HG03139 (cell line): ENCODE measurements at regions not wholly inside any gene's neighbourhood (a gene's known extent, or its start where the extent isn't known, plus 50 kb on each side); places are given as distances from the start of the nearest gene placed in this dataset.

Experiments
- ATAC-seq: cut with Tn5 transposase; IDR thresholded peaks from one replicate; pipeline ENCODE4 v1.9.1; 2021; ENCODE audit not compliant: unreplicated experiment

GRCh38 chr6:126738146-126738545, 380.3 kb upstream of the RSPO3 start:
- ATAC-seq = no peak

GRCh38 chr6:126738641-126739040, 379.8 kb upstream of the RSPO3 start:
- no peak for ATAC-seq

DNA sequence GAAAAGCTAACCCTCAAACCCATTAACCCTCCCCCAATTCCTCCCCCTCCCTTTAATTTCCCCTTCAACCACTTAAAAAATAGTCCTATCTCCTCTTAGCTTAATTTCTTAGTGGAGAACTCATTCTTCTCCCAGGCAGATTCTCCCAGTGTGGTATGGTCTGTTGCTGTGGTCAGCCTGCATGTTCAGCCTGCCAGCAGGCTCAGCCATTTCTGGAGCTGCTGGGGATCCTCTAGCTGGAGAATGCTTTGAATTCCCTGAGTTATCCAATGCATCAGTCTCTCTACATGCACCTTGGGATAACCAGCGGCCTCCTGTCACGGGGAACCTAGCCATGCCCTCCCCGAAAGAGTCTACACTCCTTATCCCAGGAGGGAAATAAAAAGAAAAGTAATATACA, 375.4 kb upstream of the RSPO3 start:
- no peak for ATAC-seq

DNA sequence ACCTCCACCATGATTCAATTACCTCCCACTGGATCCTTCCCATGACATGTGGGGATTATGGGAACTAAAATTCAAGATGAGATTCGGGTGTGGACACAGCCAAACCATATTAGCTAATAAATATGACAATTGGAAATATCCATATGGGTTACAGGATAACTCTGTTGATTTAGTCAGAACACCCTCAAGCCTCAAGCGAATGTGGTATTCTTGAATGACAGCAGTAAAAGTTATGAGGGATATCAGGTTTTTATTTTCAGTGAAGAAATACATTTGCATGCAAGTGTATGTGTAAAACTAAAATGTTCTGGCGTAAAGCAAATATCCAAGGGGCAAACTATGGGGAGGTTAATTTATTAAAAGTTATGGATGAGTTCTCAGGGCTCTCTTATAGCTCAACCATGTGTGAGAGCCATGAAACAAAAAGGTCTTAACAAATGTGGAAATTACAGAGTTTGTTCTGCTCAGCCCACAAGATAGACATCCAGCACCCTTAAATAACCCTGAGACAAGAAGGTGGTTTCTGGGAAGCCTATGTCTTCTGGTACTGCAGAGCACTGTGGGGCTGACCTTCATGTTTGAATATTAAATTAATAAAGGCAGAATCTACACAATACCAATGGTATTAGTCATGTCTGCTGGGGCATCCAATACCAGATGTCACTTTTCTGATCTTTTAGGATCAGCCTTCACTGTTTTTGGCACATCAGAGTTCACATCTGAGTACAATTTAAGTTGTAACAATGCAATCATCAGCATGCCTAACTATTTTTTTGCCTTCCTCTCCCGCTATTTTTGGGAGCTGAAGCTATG, 370.5 kb upstream of the RSPO3 start:
- no peak for ATAC-seq

- ATAC-seq = no peak
Measured at GRCh38 chr6:126753606-126754005, 364.9 kb upstream of the RSPO3 start.

GRCh38 chr6:126761854-126762253, 356.6 kb upstream of the RSPO3 start:
- no peak for ATAC-seq

GRCh38 chr6:126764104-126764503, 354.4 kb upstream of the RSPO3 start:
- ATAC-seq = no peak

DNA sequence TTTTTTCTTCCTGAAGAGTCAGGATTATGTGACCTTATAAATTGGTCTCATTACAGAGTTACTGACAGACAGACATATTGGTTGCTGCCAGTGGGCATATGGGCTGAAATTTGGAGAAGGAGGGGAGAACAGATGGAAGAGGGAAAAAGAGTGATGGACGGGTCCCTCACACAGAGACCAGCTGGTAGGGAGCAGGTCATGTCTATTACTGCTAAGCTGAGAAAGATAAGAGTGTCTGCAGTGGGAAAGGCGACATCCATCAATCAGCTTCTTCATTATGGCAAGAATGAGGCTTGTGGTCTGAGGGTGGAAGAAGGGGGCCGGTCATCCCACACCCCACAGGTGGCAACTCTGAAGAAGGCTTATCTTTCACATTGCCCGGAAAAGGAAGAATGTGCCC, 353.8 kb upstream of the RSPO3 start:
- no peak for ATAC-seq

GRCh38 chr6:126766820-126767219, 351.7 kb upstream of the RSPO3 start:
- ATAC-seq = no peak

GRCh38 chr6:126767711-126768110, 350.8 kb upstream of the RSPO3 start:
- no peak for ATAC-seq

DNA sequence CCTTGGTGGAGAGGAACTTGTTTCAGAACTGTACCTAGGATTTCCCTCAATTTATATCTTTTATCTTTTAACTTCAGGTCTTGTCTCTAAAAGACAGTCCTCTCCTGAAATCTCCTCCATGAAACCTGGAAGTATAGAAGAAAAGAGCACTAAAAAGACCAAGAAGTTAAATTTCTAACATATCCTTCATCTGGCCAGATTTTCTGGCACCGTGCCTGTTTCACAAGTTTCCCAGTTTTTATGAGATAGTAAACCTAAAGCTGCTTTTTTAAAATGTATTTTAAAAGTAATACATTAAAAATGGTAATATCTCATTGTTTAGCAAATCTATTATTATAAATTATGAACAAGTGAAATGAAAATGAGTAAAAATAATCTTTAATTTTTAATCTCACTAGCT, 348.3 kb upstream of the RSPO3 start:
- no peak for ATAC-seq

- no peak for ATAC-seq
Measured at GRCh38 chr6:126773112-126773805, 345.2 kb upstream of the RSPO3 start.

DNA sequence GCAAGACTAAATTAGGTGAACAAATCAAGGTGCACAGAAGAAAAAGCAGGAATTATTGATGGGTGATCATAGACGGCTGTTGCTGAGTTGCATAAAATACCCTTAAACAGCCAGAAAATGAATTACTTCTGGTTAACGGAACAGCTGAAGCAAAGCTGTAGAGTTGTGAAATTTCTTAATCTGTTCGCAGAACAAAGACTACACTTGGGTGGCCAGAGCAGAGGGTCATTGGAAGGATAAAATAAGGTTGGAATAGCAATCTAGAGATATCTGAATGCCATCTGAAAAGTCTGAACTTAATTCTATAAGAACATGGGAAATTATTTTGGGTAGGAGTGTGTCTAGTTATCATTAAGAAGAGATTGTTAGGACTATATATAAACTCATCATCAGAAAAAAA, 339.1 kb upstream of the RSPO3 start:
- no peak for ATAC-seq

GRCh38 chr6:126781582-126781981, 336.9 kb upstream of the RSPO3 start:
- ATAC-seq = no peak

- ATAC-seq = no peak
Measured at GRCh38 chr6:126784161-126784790, 334.2 kb upstream of the RSPO3 start.

DNA sequence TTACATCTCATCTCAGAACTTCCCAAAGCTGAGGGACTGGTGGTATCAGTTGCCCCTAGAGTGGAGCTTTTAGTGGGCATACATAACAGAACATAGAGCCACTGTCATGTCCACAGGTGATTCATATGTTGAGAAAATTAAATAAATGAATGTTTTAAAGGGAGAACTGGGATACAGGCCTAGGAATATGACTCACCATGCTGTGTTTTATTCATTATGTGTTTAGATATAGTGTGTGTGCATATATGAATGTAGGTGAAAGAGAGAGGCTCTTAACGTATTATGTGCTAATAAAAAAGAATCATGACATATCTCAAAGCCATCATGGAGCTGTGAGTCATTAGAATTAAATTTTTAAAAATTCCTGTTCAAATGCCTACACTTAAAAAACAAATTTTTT, 332.2 kb upstream of the RSPO3 start:
- no peak for ATAC-seq

- ATAC-seq = no peak
Measured at GRCh38 chr6:126787635-126788034, 330.8 kb upstream of the RSPO3 start.

- no peak for ATAC-seq
Measured at GRCh38 chr6:126788861-126789365, 329.6 kb upstream of the RSPO3 start.

GRCh38 chr6:126792340-126793085, 326.0 kb upstream of the RSPO3 start:
- no peak for ATAC-seq

GRCh38 chr6:126795161-126795560, 323.3 kb upstream of the RSPO3 start:
- no peak for ATAC-seq

GRCh38 chr6:126797981-126798380, 320.5 kb upstream of the RSPO3 start:
- ATAC-seq = no peak
